GM12892 (cell line): ENCODE measurements at regions not wholly inside any gene's neighbourhood (a gene's known extent, or its start where the extent isn't known, plus 50 kb on each side); places are given as distances from the start of the nearest gene placed in this dataset.

ENCODE experiments used
- POLR2A ChIP-seq: IDR thresholded peaks from 2 replicates; pipeline ENCODE4 v1.6.1; 2011; ENCODE audit warnings: low read depth, low read length, control low read depth
- POLR2AphosphoS5 ChIP-seq: IDR thresholded peaks from 2 replicates; pipeline ENCODE4 v1.6.1; 2011; ENCODE audit warnings: low read depth, low read length, control low read depth

GRCh38 chr3:137163958-137164357 lies 206.2 kb downstream of the IL20RB start:
- no peak for TF ChIP-seq POLR2A
- TF ChIP-seq POLR2AphosphoS5: no peak
